Astrocyte of the spinal cord (primary cell): ENCODE measurements at regions not wholly inside any gene's neighbourhood (a gene's known extent, or its start where the extent isn't known, plus 50 kb on each side); places are given as distances from the start of the nearest gene placed in this dataset.

ENCODE experiments used
- DNase-seq: peaks from one replicate; pipeline ENCODE4 v3.0.0; 2011; ENCODE audit warnings: low read depth, low spot score
- H3K4me3 ChIP-seq: 2 replicates; pipeline ENCODE4 v1.5.1; 2011; ENCODE audit warnings: low read depth, mild to moderate bottlenecking, low read length, moderate library complexity
- in situ Hi-C: cut with HindIII; loops from 2 replicates; pipeline ENCODE4 v1.10.0; 2017; ENCODE audit warnings: low sequenced_read_pairs
- TF ChIP-seq, protein P1 (sequence below): IDR thresholded peaks from 2 replicates; pipeline ENCODE4 v1.5.1; 2012; ENCODE audit warnings: low read depth, mild to moderate bottlenecking, low read length, inconsistent platforms

DNA sequence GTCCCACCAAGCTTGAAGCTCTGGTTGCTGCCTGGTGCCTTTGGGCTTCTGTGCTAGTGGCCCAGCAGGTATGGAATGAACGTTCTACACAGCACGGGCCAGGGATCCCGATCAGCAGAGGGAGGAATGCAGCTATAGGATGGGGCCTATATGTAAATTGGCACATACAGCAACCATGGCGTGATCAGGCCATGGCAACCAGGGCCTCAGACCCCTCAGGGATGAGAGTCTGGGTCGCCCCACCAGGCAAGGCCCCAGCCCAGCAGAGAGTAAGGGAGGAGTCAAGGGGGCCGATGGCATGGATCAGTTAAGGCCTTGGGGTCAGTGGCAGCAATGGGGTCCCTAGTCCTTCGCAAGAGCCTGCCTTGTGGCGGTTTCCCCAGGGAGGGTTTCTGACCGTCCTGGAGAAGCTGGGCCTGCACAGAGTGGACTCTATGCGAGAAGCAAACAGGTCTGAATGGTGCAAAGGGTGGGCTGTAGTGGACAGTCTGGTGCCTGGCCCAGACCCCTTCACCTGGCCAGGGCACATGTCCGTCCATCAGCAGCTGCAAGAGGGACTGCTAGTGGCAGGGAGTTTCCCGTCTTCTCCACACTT, 98.2 kb upstream of the SLC22A11 start:
- DNase-seq = no peak
- in situ Hi-C loops = no loop called here
- TF ChIP-seq, protein P1, sequence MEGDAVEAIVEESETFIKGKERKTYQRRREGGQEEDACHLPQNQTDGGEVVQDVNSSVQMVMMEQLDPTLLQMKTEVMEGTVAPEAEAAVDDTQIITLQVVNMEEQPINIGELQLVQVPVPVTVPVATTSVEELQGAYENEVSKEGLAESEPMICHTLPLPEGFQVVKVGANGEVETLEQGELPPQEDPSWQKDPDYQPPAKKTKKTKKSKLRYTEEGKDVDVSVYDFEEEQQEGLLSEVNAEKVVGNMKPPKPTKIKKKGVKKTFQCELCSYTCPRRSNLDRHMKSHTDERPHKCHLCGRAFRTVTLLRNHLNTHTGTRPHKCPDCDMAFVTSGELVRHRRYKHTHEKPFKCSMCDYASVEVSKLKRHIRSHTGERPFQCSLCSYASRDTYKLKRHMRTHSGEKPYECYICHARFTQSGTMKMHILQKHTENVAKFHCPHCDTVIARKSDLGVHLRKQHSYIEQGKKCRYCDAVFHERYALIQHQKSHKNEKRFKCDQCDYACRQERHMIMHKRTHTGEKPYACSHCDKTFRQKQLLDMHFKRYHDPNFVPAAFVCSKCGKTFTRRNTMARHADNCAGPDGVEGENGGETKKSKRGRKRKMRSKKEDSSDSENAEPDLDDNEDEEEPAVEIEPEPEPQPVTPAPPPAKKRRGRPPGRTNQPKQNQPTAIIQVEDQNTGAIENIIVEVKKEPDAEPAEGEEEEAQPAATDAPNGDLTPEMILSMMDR = no peak

DNA sequence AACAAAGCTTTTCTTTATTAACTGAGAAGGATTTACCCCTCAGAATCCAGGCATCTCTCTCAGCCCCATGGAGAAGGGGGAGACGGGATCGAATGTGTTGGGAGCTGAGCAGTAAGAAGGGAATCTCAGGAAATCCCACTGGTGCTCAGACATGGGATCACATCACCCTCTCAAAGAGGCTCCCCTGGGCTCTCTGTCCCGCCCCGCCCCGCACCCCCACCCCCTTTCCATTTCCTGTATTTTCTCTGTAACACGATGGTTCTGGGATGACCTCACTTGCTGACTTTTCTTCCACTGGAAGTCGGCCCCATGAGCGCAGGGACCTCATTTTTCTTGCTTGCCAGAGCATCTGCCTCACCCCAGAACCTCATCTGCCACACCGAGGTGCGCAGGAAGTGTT, 96.7 kb upstream of the SLC22A11 start:
- in situ Hi-C loops = no loop called here
- TF ChIP-seq, protein P1 = no peak
- no peak for DNase-seq
- no peak overlapping the region for H3K4me3 ChIP-seq

More for the DNA sequence above, 98.2 kb upstream of the SLC22A11 start:
- no peak overlapping the region for H3K4me3 ChIP-seq

DNA sequence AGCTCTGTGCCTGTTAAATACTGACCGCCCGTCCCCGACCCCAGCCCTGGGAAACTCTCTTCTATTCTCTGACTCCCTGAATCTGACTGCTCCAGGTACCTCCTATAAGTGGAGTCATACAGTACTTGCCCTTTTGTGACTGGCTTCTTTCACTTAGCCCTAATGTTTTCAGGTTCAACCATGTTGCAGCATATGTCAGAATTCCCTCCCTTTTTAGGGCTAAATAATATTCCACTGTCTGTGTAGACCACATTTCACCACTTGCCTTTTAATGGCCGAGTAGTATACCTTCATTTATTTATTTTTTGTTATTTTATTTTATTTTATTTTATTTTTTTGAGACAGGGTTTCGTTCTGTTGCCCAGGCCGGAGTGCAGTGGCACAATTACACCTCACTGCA, 96.1 kb upstream of the SLC22A11 start:
- no peak for DNase-seq
- in situ Hi-C loops = no loop called here
- no peak overlapping the region for H3K4me3 ChIP-seq
- TF ChIP-seq, protein P1 = no peak

DNA sequence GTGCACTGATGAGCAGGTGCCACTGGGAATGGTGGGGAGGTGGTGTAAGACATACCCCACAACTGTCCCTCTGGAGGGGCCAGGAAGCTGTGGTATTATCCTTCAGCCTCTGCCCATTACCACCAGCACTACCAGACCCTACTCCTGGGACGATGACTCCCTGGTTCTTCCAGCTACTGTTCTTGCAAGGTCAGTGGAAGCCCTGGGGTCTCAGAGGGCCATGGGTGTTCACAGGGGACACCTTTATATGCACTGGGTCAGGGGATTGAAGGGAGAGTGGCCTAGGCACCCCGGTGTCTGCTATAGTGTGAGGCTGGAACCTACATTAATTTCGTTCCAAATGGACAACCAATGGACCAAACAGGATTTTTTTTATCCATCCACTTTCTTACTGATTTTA, 94.7 kb upstream of the SLC22A11 start:
- H3K4me3 ChIP-seq = no peak overlapping the region
- TF ChIP-seq, protein P1 = no peak
- in situ Hi-C loops = no loop called here
- DNase-seq = no peak

DNA sequence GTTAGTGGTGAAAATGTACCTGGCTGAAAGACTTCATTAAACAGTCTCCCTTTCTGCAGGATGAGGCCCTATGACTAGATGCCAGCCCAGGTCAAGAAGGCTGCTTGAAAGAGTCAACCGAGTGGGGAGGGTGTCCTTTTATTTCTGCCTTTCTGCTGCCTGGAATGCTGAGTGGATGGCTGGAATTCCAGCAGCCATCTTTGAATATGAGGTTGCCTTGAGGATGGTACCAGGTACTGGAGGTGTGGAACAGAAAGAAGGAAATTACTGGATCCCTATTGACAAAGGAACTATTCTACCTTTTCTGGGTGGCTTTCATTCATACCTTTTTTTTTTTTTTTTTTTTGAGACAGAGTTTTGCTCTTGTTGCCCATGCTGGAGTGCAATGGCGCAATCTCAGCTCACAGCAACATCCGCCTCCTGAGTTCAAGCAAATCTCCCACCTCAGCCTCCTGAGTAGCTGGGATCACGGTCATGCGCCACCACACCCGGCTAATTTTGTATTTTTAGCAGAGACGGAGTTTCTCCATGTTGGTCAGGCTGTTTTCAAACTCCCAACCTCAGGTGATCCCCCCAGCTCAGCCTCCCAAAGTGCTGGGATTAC, 89.5 kb upstream of the SLC22A11 start:
- in situ Hi-C loops = no loop called here
- TF ChIP-seq, protein P1 = no peak
- no peak overlapping the region for H3K4me3 ChIP-seq
- no peak for DNase-seq

DNA sequence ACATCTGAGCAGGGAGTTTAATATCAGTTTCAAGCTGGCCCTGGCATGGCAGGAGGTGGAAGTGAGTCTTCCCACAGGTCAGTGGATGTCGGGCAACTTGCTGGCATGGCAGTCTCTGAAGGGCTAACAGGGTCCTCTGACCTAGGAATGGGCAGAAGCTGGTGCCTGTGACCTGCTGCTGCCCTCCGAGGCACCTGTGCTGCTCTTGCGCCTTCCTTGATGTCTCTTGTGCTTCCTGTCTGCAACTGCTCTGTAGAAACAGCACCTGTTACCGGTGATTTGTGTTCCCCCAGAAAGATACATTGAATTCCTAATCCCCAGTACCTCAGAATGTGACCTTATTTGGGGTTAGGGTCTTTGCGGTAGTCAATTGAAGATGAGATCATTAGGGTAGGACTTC, 86.5 kb upstream of the SLC22A11 start:
- TF ChIP-seq, protein P1 = no peak
- DNase-seq = no peak
- in situ Hi-C loops = no loop called here
- H3K4me3 ChIP-seq = no peak overlapping the region
